Naive thymus-derived CD4-positive, alpha-beta T cell (primary cell): ENCODE measurements at regions not wholly inside any gene's neighbourhood (a gene's known extent, or its start where the extent isn't known, plus 50 kb on each side); places are given as distances from the start of the nearest gene placed in this dataset.
"Not testable (repeated sequence)": the region's sequence is repeated elsewhere in the genome, so short reads cannot be mapped to it uniquely, and the experiment has no call there.

ENCODE experiments used
- ATAC-seq: fragments of 150-1000 bp; cut with Tn5 transposase; 2 replicates; pipeline ENCODE4 v1.10.0; 2021; ENCODE audit warnings: mild to moderate bottlenecking, moderate library complexity
- CTCF ChIA-PET: fragments of 350-600 bp; sonication (Branson Sonifier 250); formaldehyde crosslinking; loops from one replicate; lab custom pipeline; 2021; ENCODE audit warnings: antibody characterized with exemption; lab: Charles Lee
- POLR2A ChIA-PET: fragments of 350-600 bp; sonication (Branson Sonifier 250); formaldehyde crosslinking; loops from one replicate; lab custom pipeline; 2021; ENCODE audit warnings: antibody characterized with exemption, inconsistent platforms; lab: Charles Lee
- DNase-seq, 9 donors: peaks; one replicate each; pipeline versions ENCODE4 v3.0.0 to v3.0.0-alpha.2; 2020 to 2022; ENCODE audit warnings: mixed read lengths in 1 of 9
- H3K27ac ChIP-seq: one replicate; pipeline ENCODE4 v1.7.0; 2013; ENCODE audit warnings: mild to moderate bottlenecking, low read depth, low read length, moderate library complexity
- H3K27me3 ChIP-seq, 2 donors: one replicate each; pipeline ENCODE4 v1.7.0; 2013; ENCODE audit warnings: low read length in 2 of 2, mild to moderate bottlenecking in 2 of 2, moderate library complexity in 2 of 2; ENCODE audit not compliant: control insufficient read depth in 2 of 2, insufficient read depth in 2 of 2
- H3K36me3 ChIP-seq, 3 experiments: 1 replicate in 2 of 3; 2 replicates in 1 of 3; pipeline ENCODE4 v1.7.0; 2013; ENCODE audit warnings: low read length in 3 of 3, mild to moderate bottlenecking in 3 of 3, moderate library complexity in 1 of 3; ENCODE audit not compliant: insufficient read depth in 3 of 3, control insufficient read depth in 2 of 3
- H3K4me1 ChIP-seq, 2 donors: one replicate each; pipeline ENCODE4 v1.7.0; 2013; ENCODE audit warnings: low read length in 2 of 2, mild to moderate bottlenecking in 2 of 2, moderate library complexity in 1 of 2; ENCODE audit not compliant: control insufficient read depth in 2 of 2, insufficient read depth in 2 of 2
- H3K4me3 ChIP-seq: 2 replicates; pipeline ENCODE4 v1.7.0; 2013; ENCODE audit warnings: mild to moderate bottlenecking, low read length
- H3K9me3 ChIP-seq, 3 experiments: 1 replicate in 2 of 3; 2 replicates in 1 of 3; pipeline ENCODE4 v1.7.0; 2013; ENCODE audit warnings: low read length in 3 of 3; ENCODE audit not compliant: control insufficient read depth in 2 of 3
- H3K27ac Mint-ChIP-seq, 9 donors: one replicate each; pipeline ENCODE4 v1.8.0; 2020 to 2022; ENCODE audit warnings: mixed read lengths in 9 of 9, mild to moderate bottlenecking in 8 of 9, moderate library complexity in 5 of 9, inconsistent platforms in 2 of 9
- H3K27me3 Mint-ChIP-seq, 5 donors: one replicate each; pipeline ENCODE4 v1.8.0; 2021 to 2022; ENCODE audit warnings: mixed read lengths in 5 of 5, mild to moderate bottlenecking in 1 of 5
- H3K36me3 Mint-ChIP-seq, 5 donors: one replicate each; pipeline ENCODE4 v1.8.0; 2020 to 2022; ENCODE audit warnings: mixed read lengths in 5 of 5, mild to moderate bottlenecking in 3 of 5, inconsistent platforms in 1 of 5
- H3K4me1 Mint-ChIP-seq, 7 donors: one replicate each; pipeline ENCODE4 v1.8.0; 2020 to 2022; ENCODE audit warnings: mixed read lengths in 7 of 7, mild to moderate bottlenecking in 3 of 7, inconsistent platforms in 1 of 7
- H3K4me3 Mint-ChIP-seq, 10 donors: one replicate each; pipeline ENCODE4 v1.8.0; 2020 to 2022; ENCODE audit warnings: mild to moderate bottlenecking in 10 of 10, mixed read lengths in 10 of 10, moderate library complexity in 6 of 10, inconsistent platforms in 2 of 10
- H3K9me3 Mint-ChIP-seq, 11 donors: one replicate each; pipeline ENCODE4 v1.8.0; 2020 to 2022; ENCODE audit warnings: mixed read lengths in 11 of 11, mild to moderate bottlenecking in 4 of 11, inconsistent platforms in 1 of 11, moderate library complexity in 1 of 11
- intact Hi-C, 2 donors: fragments of 100-400 bp; cut with micrococcal nuclease; formaldehyde crosslinking; loops; one replicate each; pipeline ENCODE4 v1.15.1; 2023

GRCh38 chr4:133320576-133321170, 171.6 kb downstream of the PCDH10 start:
- H3K4me1 Mint-ChIP-seq = no peaks in the 10 kb centered on the region
- Histone ChIP-seq H3K36me3 (no peaks in the 10 kb centered on the region), H3K4me1 (no peaks in the 10 kb centered on the region), H3K4me3 (no peak overlapping the region), H3K9me3 (no peaks in the 10 kb centered on the region), H3K27me3 (no peaks in the 10 kb centered on the region), H3K27ac (no peak overlapping the region)
- no peak overlapping the region for H3K27ac Mint-ChIP-seq
- H3K27me3 Mint-ChIP-seq = no peaks in the 10 kb centered on the region
- H3K36me3 Mint-ChIP-seq = no peaks in the 10 kb centered on the region
- ChIA-PET CTCF (no interaction called here), POLR2A (no interaction called here)
- ATAC-seq (no peak), DNase-seq (no peak)
- intact Hi-C loops = no loop called here
- H3K4me3 Mint-ChIP-seq = no peak overlapping the region
- H3K9me3 Mint-ChIP-seq = peaks cover 0 to 5% (median 0%) of the 10 kb centered on the region in 11 donors

DNA sequence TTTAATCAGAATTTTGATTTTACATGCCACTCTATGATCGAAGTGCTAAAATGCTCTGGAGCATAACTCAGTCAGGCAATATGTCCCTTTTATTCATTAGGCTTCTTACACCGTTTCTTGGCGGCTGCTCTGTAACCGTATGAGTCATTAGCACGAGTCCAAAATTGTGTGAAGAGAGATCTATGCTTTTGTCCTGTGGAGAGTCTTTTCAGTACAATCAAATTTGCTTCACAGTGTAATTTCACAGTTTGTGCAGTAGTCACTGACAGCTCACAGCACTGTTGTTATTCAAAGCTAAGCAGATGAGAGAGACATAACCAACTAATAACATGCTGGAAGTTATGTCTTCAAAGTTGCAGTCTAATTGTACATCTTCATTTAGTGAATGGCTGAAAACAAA, 167.8 kb downstream of the PCDH10 start:
- no peaks in the 10 kb centered on the region for H3K36me3 Mint-ChIP-seq

GRCh38 chr4:133314991-133315390, 165.9 kb downstream of the PCDH10 start:
- peaks cover 0 to 5% (median 0%) of the 10 kb centered on the region in 11 donors for H3K9me3 Mint-ChIP-seq

More for the DNA sequence above, 167.8 kb downstream of the PCDH10 start:
- no peaks in the 10 kb centered on the region for H3K36me3 ChIP-seq
- intact Hi-C loops = no loop called here
- ATAC-seq (no peak), DNase-seq (no peak)
- Mint-ChIP-seq H3K27ac (no peak overlapping the region), H3K9me3 (peaks cover 0 to 1% (median 0%) of the 10 kb centered on the region in 11 donors), H3K4me3 (no peak overlapping the region), H3K4me1 (no peaks in the 10 kb centered on the region), H3K27me3 (no peaks in the 10 kb centered on the region)
- ChIA-PET POLR2A (no interaction called here), CTCF (no interaction called here)
- H3K27me3 ChIP-seq = no peaks in the 10 kb centered on the region
- H3K9me3 ChIP-seq = no peaks in the 10 kb centered on the region
- H3K27ac ChIP-seq = no peak overlapping the region
- no peaks in the 10 kb centered on the region for H3K4me1 ChIP-seq
- H3K4me3 ChIP-seq = no peak overlapping the region

GRCh38 chr4:133287396-133287795, 138.3 kb downstream of the PCDH10 start:
- ATAC-seq (no peak), DNase-seq (no peak)
- no peaks in the 10 kb centered on the region for H3K4me1 Mint-ChIP-seq
- Histone ChIP-seq H3K4me3 (no peak overlapping the region), H3K4me1 (no peaks in the 10 kb centered on the region), H3K27ac (no peak overlapping the region), H3K27me3 (no peaks in the 10 kb centered on the region), H3K36me3 (no peaks in the 10 kb centered on the region), H3K9me3 (no peaks in the 10 kb centered on the region)
- no peak overlapping the region for H3K4me3 Mint-ChIP-seq
- CTCF ChIA-PET = no interaction called here
- H3K27ac Mint-ChIP-seq = no peak overlapping the region
- POLR2A ChIA-PET = no interaction called here
- H3K9me3 Mint-ChIP-seq = peaks cover 0 to 10% (median 0%) of the 10 kb centered on the region in 11 donors
- no peaks in the 10 kb centered on the region for H3K27me3 Mint-ChIP-seq
- intact Hi-C loops = no loop called here
- H3K36me3 Mint-ChIP-seq = no peaks in the 10 kb centered on the region

More at GRCh38 chr4:133314991-133315390, 165.9 kb downstream of the PCDH10 start:
- H3K27me3 Mint-ChIP-seq = no peaks in the 10 kb centered on the region
- ChIA-PET POLR2A (no interaction called here), CTCF (no interaction called here)
- no peak overlapping the region for H3K27ac ChIP-seq
- no peaks in the 10 kb centered on the region for H3K36me3 ChIP-seq
- no peaks in the 10 kb centered on the region for H3K4me1 Mint-ChIP-seq
- H3K4me1 ChIP-seq = no peaks in the 10 kb centered on the region
- H3K4me3 Mint-ChIP-seq = no peak overlapping the region
- H3K9me3 ChIP-seq = no peaks in the 10 kb centered on the region
- H3K36me3 Mint-ChIP-seq = no peaks in the 10 kb centered on the region
- intact Hi-C loops = no loop called here
- no peak overlapping the region for H3K27ac Mint-ChIP-seq
- no peak overlapping the region for H3K4me3 ChIP-seq
- ATAC-seq (no peak), DNase-seq (no peak)
- no peaks in the 10 kb centered on the region for H3K27me3 ChIP-seq

GRCh38 chr4:133278591-133278990, 129.5 kb downstream of the PCDH10 start:
- Histone ChIP-seq H3K4me1 (no peaks in the 10 kb centered on the region), H3K36me3 (no peaks in the 10 kb centered on the region), H3K27me3 (no peaks in the 10 kb centered on the region), H3K27ac (no peak overlapping the region), H3K4me3 (no peak overlapping the region), H3K9me3 (no peaks in the 10 kb centered on the region)
- H3K27me3 Mint-ChIP-seq = no peaks in the 10 kb centered on the region
- H3K4me1 Mint-ChIP-seq = no peaks in the 10 kb centered on the region
- CTCF ChIA-PET = no interaction called here
- H3K36me3 Mint-ChIP-seq = no peaks in the 10 kb centered on the region
- POLR2A ChIA-PET = no interaction called here
- ATAC-seq (no peak), DNase-seq (no peak)
- peaks cover 0 to 5% (median 2%) of the 10 kb centered on the region in 11 donors for H3K9me3 Mint-ChIP-seq
- H3K4me3 Mint-ChIP-seq = no peak overlapping the region
- no peak overlapping the region for H3K27ac Mint-ChIP-seq
- intact Hi-C loops = no loop called here

GRCh38 chr4:133277940-133278339, 128.8 kb downstream of the PCDH10 start:
- H3K4me1 ChIP-seq, DNase-seq, H3K4me1 Mint-ChIP-seq, H3K36me3 Mint-ChIP-seq, H3K27me3 Mint-ChIP-seq, H3K9me3 ChIP-seq, H3K27ac Mint-ChIP-seq, H3K9me3 Mint-ChIP-seq, H3K4me3 ChIP-seq, H3K27me3 ChIP-seq, H3K36me3 ChIP-seq, H3K27ac ChIP-seq, ATAC-seq, POLR2A ChIA-PET, CTCF ChIA-PET, intact Hi-C loops, H3K4me3 Mint-ChIP-seq: not testable (repeated sequence)

- Mint-ChIP-seq H3K4me3 (no peak overlapping the region), H3K4me1 (no peaks in the 10 kb centered on the region), H3K27ac (no peak overlapping the region), H3K27me3 (no peaks in the 10 kb centered on the region), H3K36me3 (no peaks in the 10 kb centered on the region), H3K9me3 (peaks cover 0 to 5% (median 2%) of the 10 kb centered on the region in 11 donors)
- no peak for ATAC-seq
- CTCF ChIA-PET = no interaction called here
- POLR2A ChIA-PET = no interaction called here
- H3K4me1 ChIP-seq = no peaks in the 10 kb centered on the region
- DNase-seq = no peak
- no peaks in the 10 kb centered on the region for H3K9me3 ChIP-seq
- intact Hi-C loops = no loop called here
- no peaks in the 10 kb centered on the region for H3K36me3 ChIP-seq
- no peak overlapping the region for H3K27ac ChIP-seq
- no peaks in the 10 kb centered on the region for H3K27me3 ChIP-seq
- no peak overlapping the region for H3K4me3 ChIP-seq
Observed at GRCh38 chr4:133275246-133275645, 126.2 kb downstream of the PCDH10 start.
